ENCODE measurements at regions not wholly inside any gene's neighbourhood (a gene's known extent, or its start where the extent isn't known, plus 50 kb on each side); places are given as distances from the start of the nearest gene placed in this dataset.

- TF ChIP-seq POLR2A (IDR thresholded peaks at IDR 0.05; ENCODE audit: low read length) (no peak), GATA1 (IDR thresholded peaks at IDR 0.05; ENCODE audit: low read depth, low read length) (no peak)
These were observed 278.2 kb upstream of the RTL1 start for GRCh38 chr14:101181446-101182313.
